HG03342 (cell line): ENCODE measurements at regions not wholly inside any gene's neighbourhood (a gene's known extent, or its start where the extent isn't known, plus 50 kb on each side); places are given as distances from the start of the nearest gene placed in this dataset.

Experiments
- ATAC-seq: cut with Tn5 transposase; IDR thresholded peaks from one replicate; pipeline ENCODE4 v1.9.1; 2021; ENCODE audit warnings: mild to moderate bottlenecking, moderate library complexity; ENCODE audit not compliant: unreplicated experiment

- ATAC-seq, result no peak
Observed at GRCh38 chr16:13392341-13392740, 490.9 kb downstream of the SHISA9 start.

GRCh38 chr16:13393816-13394215 lies 492.4 kb downstream of the SHISA9 start:
- ATAC-seq, result no peak

- ATAC-seq, result no peak
Observed at GRCh38 chr16:13394488-13394887, 493.1 kb downstream of the SHISA9 start.

GRCh38 chr16:13397126-13397525 lies 495.7 kb downstream of the SHISA9 start:
- ATAC-seq, result no peak

- no peak for ATAC-seq
Observed at GRCh38 chr16:13401641-13402040, 500.2 kb downstream of the SHISA9 start.

GRCh38 chr16:13402601-13403000 lies 501.2 kb downstream of the SHISA9 start:
- ATAC-seq, result no peak

- ATAC-seq, result no peak
Observed at GRCh38 chr16:13403326-13403725, 501.9 kb downstream of the SHISA9 start.

GRCh38 chr16:13414154-13414553 lies 505.8 kb upstream of the ERCC4 start:
- no peak for ATAC-seq

GRCh38 chr16:13419589-13419988 lies 500.4 kb upstream of the ERCC4 start:
- ATAC-seq, result no peak

GRCh38 chr16:13421726-13422125 lies 498.2 kb upstream of the ERCC4 start:
- ATAC-seq, result no peak

GRCh38 chr16:13425836-13426235 lies 494.1 kb upstream of the ERCC4 start:
- no peak for ATAC-seq

- no peak for ATAC-seq
Observed at GRCh38 chr16:13426269-13426668, 493.7 kb upstream of the ERCC4 start.

GRCh38 chr16:13426736-13427135 lies 493.2 kb upstream of the ERCC4 start:
- no peak for ATAC-seq

- ATAC-seq, result no peak
Observed at GRCh38 chr16:13427943-13428342, 492.0 kb upstream of the ERCC4 start.

- no peak for ATAC-seq
Observed at GRCh38 chr16:13429416-13429815, 490.5 kb upstream of the ERCC4 start.

GRCh38 chr16:13435415-13435814 lies 484.5 kb upstream of the ERCC4 start:
- ATAC-seq, result no peak

- no peak for ATAC-seq
Observed at GRCh38 chr16:13435873-13436474, 484.0 kb upstream of the ERCC4 start.

GRCh38 chr16:13436641-13437412 lies 483.1 kb upstream of the ERCC4 start:
- ATAC-seq, result peak; percentile 73

- no peak for ATAC-seq
Observed at GRCh38 chr16:13437413-13437795, 482.6 kb upstream of the ERCC4 start.

GRCh38 chr16:13438064-13438463 lies 481.9 kb upstream of the ERCC4 start:
- ATAC-seq, result no peak

- no peak for ATAC-seq
Observed at GRCh38 chr16:13439766-13440165, 480.2 kb upstream of the ERCC4 start.

- peak; percentile 72 for ATAC-seq
Observed at GRCh38 chr16:13441675-13442074, 478.3 kb upstream of the ERCC4 start.

- no peak for ATAC-seq
Observed at GRCh38 chr16:13448346-13448745, 471.6 kb upstream of the ERCC4 start.
